ENCODE measurements at regions not wholly inside any gene's neighbourhood (a gene's known extent, or its start where the extent isn't known, plus 50 kb on each side); places are given as distances from the start of the nearest gene placed in this dataset.

DNA sequence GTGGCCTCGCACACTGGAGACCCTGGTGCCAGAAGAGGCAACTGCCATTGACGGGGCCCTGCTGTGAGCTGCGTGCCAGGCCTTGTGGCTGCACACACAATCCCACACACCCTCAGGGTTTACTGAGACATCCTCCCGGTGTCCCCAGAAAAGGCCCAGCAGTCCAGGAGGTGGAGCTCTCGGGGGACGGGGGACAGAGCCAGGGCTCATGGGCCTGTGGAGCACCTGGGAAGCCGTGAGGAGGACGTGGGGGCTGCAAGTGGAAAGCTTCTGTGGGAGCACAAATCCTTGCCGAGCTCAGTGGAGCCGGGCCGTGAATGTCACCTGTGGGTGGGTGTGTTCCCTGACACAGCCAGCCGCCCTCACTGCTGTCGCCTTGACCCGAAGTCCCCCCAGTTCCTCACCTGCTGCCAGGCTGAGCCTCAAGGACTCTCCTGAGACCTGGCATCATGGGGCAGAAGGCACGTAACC, 609.7 kb downstream of the TBC1D22A start:
- Histone ChIP-seq H3K9me3 (no peaks in the 10 kb centered on the region), H3K4me3 (no peak overlapping the region), H3K27me3 (peaks cover 0 to 28% of the 10 kb centered on the region in 2 donors), H3K4me1 (no peaks in the 10 kb centered on the region), H3K27ac (no peak overlapping the region), H3K36me3 (no peaks in the 10 kb centered on the region)
- DNase-seq (peak in 1 of 4 donors; percentile 71), ATAC-seq (no peak)
- TF ChIP-seq, protein P1, sequence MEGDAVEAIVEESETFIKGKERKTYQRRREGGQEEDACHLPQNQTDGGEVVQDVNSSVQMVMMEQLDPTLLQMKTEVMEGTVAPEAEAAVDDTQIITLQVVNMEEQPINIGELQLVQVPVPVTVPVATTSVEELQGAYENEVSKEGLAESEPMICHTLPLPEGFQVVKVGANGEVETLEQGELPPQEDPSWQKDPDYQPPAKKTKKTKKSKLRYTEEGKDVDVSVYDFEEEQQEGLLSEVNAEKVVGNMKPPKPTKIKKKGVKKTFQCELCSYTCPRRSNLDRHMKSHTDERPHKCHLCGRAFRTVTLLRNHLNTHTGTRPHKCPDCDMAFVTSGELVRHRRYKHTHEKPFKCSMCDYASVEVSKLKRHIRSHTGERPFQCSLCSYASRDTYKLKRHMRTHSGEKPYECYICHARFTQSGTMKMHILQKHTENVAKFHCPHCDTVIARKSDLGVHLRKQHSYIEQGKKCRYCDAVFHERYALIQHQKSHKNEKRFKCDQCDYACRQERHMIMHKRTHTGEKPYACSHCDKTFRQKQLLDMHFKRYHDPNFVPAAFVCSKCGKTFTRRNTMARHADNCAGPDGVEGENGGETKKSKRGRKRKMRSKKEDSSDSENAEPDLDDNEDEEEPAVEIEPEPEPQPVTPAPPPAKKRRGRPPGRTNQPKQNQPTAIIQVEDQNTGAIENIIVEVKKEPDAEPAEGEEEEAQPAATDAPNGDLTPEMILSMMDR (IDR thresholded peaks at IDR 0.05): no peak
- intact Hi-C loops (cut with DNase I): no loop called here

DNA sequence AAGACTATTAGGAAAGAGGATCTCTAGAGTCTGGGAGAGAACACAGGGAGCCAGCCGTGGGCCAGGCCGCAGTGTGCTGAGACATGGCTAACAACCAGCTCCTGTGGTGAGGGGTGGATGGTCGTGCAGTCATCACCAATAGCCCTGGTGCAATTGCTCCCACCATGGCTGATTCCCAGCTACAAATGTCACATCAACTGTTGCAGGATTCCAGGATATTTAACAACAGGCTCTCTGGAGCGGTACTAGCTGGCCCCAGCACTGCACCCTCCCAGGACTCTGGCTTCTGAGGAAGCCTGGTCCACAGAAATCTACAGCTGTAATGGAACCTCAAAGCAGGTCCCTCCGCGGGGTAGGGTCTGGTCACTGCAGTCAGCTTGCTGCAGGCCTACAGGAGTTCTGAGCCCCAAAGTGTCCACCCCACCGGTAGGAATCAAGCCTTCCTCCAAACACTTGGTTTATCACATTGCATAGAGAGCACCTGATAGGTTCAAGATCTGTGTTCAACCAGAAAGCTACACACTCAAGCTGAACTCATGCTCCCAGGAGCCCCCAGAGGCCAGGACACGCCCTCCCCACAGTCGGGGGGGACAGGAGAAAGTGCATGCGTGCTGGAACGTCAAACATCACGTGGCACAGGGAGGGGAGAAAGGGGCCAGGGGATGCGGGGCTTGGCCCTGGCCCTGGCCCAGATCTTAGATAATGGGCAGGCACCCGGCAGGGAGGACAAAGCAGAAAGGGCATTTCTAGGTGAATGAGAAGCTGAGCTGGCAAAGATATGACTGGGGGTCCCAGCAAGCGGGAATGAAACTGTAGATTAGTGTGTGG, 609.0 kb downstream of the TBC1D22A start:
- TF ChIP-seq, protein P1 (IDR thresholded peaks at IDR 0.05): no peak
- ATAC-seq: no peak
- no peaks in the 10 kb centered on the region for H3K36me3 ChIP-seq
- no peaks in the 10 kb centered on the region for H3K4me1 ChIP-seq
- peaks cover 0 to 28% of the 10 kb centered on the region in 2 donors for H3K27me3 ChIP-seq
- H3K4me3 ChIP-seq: no peak overlapping the region
- peak in 1 of 4 donors; percentile 41 for DNase-seq
- intact Hi-C loops (cut with DNase I): no loop called here
- no peaks in the 10 kb centered on the region for H3K9me3 ChIP-seq
- no peak overlapping the region for H3K27ac ChIP-seq

DNA sequence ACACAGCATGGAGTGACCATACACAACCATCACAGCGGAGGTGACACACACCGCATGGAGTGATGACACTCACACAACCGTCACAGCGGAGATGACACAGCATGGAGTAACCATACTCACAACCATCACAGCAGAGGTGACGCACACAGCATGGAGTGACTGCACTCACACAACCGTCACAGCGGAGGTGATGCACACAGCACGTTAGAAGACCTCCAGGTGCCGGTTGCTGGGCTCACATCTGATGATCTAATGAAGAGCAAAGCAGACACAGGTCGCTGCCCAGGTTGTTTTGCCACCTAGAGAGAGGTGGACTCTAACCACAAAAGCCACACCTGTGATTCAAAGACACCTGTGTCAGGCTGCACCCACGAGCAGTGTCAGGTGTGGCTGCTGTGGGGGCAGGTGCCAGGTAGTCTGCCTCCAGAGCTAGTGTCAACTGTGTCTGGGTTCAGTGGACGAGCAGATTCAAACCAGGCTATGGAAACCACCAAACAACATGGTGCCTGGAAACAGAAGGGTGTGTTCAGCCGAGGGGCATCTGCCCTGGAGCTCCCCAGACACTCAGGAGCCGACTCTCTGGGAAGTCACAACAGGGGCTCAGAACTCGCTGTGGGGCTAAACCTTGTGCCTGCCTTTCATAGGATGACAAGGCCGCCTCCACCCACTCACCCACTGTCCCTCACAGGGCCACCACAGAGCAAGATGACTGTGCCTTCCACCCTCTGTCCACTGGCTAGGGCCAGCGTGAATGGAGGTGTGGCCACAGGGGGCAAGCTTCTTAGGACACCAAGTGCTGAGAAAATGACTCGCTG, 608.2 kb downstream of the TBC1D22A start:
- TF ChIP-seq, protein P1 (IDR thresholded peaks at IDR 0.05): no peak
- Histone ChIP-seq H3K27ac (no peak overlapping the region), H3K27me3 (peaks cover 0 to 20% of the 10 kb centered on the region in 2 donors), H3K9me3 (no peaks in the 10 kb centered on the region), H3K4me1 (no peaks in the 10 kb centered on the region), H3K36me3 (no peaks in the 10 kb centered on the region), H3K4me3 (no peak overlapping the region)
- DNase-seq: peak in 1 of 4 donors; percentile 54
- ATAC-seq: no peak
- intact Hi-C loops (cut with DNase I): no loop called here

DNA sequence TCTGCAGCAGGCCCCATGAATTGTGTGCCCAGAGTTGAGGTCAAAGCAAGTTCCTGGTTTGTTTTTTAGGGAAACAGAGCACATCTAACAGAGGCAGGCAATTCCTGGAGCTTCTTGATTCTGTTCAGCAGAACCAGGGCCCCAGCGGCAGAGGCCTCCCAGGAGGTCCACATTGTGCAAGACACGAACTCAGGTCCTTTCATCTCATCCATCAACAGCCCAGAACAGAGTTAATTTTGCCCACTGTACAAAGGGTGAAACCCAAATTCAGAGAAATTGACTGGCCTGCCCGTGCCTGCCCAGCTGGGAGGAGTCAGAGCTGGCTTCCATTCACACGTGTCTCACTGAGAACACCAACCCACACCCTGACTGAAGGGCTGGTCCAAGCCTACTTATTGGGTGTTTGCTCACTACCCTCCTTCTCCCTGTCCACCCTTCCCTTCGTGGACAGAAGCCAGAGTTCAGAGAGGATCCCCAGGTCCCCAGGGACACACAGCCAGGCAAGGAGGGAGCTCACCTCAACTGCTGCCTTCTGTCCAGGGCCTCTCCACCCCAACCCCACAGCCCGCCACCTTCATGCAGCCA, 607.1 kb downstream of the TBC1D22A start:
- TF ChIP-seq, protein P1 (IDR thresholded peaks at IDR 0.05): no peak
- Histone ChIP-seq H3K4me1 (no peaks in the 10 kb centered on the region), H3K27me3 (peaks cover 0 to 11% of the 10 kb centered on the region in 2 donors), H3K4me3 (no peak overlapping the region), H3K27ac (no peak overlapping the region), H3K36me3 (no peaks in the 10 kb centered on the region), H3K9me3 (no peaks in the 10 kb centered on the region)
- ATAC-seq (no peak), DNase-seq (no peak)
- intact Hi-C loops (cut with DNase I): no loop called here

Measured in left lung (tissue), 4 donors.